GM19240 (cell line): ENCODE measurements at regions not wholly inside any gene's neighbourhood (a gene's known extent, or its start where the extent isn't known, plus 50 kb on each side); places are given as distances from the start of the nearest gene placed in this dataset.
"Not testable (repeated sequence)": the region's sequence is repeated elsewhere in the genome, so short reads cannot be mapped to it uniquely, and the experiment has no call there.

Source experiments
- DNase-seq: peaks from one replicate; pipeline ENCODE4 v3.0.0; 2011; ENCODE audit warnings: low spot score; ENCODE audit not compliant: insufficient read length

GRCh38 chr14:43200519-43200918, 1306.6 kb downstream of the FSCB start:
- no peak for DNase-seq

- DNase-seq: no peak
Observed at GRCh38 chr14:43198465-43198864, 1308.6 kb downstream of the FSCB start.

- no peak for DNase-seq
Observed at GRCh38 chr14:43184540-43184939, 1322.5 kb downstream of the FSCB start.

- DNase-seq: no peak
Observed at GRCh38 chr14:43183916-43184315, 1323.2 kb downstream of the FSCB start.

GRCh38 chr14:43175896-43176295, 1331.2 kb downstream of the FSCB start:
- DNase-seq: no peak

- no peak for DNase-seq
Observed at GRCh38 chr14:43172899-43173548, 1334.1 kb downstream of the FSCB start.

GRCh38 chr14:43169722-43170121, 1337.4 kb downstream of the FSCB start:
- DNase-seq: no peak

GRCh38 chr14:43168371-43168925, 1338.6 kb downstream of the FSCB start:
- no peak for DNase-seq

GRCh38 chr14:43166163-43166562, 1340.9 kb downstream of the FSCB start:
- DNase-seq: no peak

- DNase-seq: no peak
Observed at GRCh38 chr14:43165651-43166050, 1341.4 kb downstream of the FSCB start.

GRCh38 chr14:43161477-43161876, 1345.6 kb downstream of the FSCB start:
- DNase-seq: no peak

GRCh38 chr14:43157661-43158060, 1349.4 kb downstream of the FSCB start:
- DNase-seq: no peak

- DNase-seq: no peak
Observed at GRCh38 chr14:43155924-43156323, 1351.2 kb downstream of the FSCB start.

- no peak for DNase-seq
Observed at GRCh38 chr14:43155258-43155657, 1351.8 kb downstream of the FSCB start.

GRCh38 chr14:43147485-43147884, 1359.6 kb downstream of the FSCB start:
- no peak for DNase-seq

GRCh38 chr14:43145361-43145760, 1361.7 kb downstream of the FSCB start:
- DNase-seq: no peak

GRCh38 chr14:43143106-43143505, 1364.0 kb downstream of the FSCB start:
- no peak for DNase-seq

- no peak for DNase-seq
Observed at GRCh38 chr14:43141636-43142191, 1365.4 kb downstream of the FSCB start.

- no peak for DNase-seq
Observed at GRCh38 chr14:43140453-43140852, 1366.6 kb downstream of the FSCB start.

GRCh38 chr14:43135877-43136411, 1371.1 kb downstream of the FSCB start:
- no peak for DNase-seq

GRCh38 chr14:43132441-43132840, 1374.6 kb downstream of the FSCB start:
- DNase-seq: no peak

GRCh38 chr14:43128429-43128828, 1378.7 kb downstream of the FSCB start:
- not testable (repeated sequence) for DNase-seq

- DNase-seq: not testable (repeated sequence)
Observed at GRCh38 chr14:43127874-43128273, 1379.2 kb downstream of the FSCB start.
